OCI-LY3 (cell line): ENCODE measurements at regions not wholly inside any gene's neighbourhood (a gene's known extent, or its start where the extent isn't known, plus 50 kb on each side); places are given as distances from the start of the nearest gene placed in this dataset.

Source experiments
- H2AFZ ChIP-seq: fragments of 200-600, 300-600 bp; shearing (Covaris generic); 2 replicates; pipeline ENCODE4 v1.6.0; 2014; ENCODE audit warnings: antibody characterized with exemption, low read depth, low read length
- H3K27ac ChIP-seq: fragments of 200-600, 300-600 bp; sonication (generic); 2 replicates; pipeline ENCODE4 v1.5.1; 2014; ENCODE audit warnings: mild to moderate bottlenecking, low read length, moderate library complexity, mixed read lengths
- H3K27me3 ChIP-seq: fragments of 200-600, 300-600 bp; sonication (generic); 2 replicates; pipeline ENCODE4 v1.6.1; 2014; ENCODE audit warnings: low read depth, low read length, mixed read lengths
- H3K36me3 ChIP-seq: fragments of 200-600, 300-600 bp; sonication (generic); replicated peaks from 2 replicates; pipeline ENCODE3; 2014; ENCODE audit warnings: low read depth, low read length, mixed read lengths
- H3K4me1 ChIP-seq: fragments of 300-600, 200-600 bp; sonication (generic); 2 replicates; pipeline ENCODE4 v1.6.1; 2014; ENCODE audit warnings: low read length, mixed read lengths
- H3K4me2 ChIP-seq: fragments of 200-600, 300-600 bp; sonication (generic); 2 replicates; pipeline ENCODE4 v1.6.1; 2014; ENCODE audit warnings: low read length, mixed read lengths
- H3K4me3 ChIP-seq: fragments of 300-600, 200-600 bp; sonication (generic); 2 replicates; pipeline ENCODE4 v1.5.1; 2014; ENCODE audit warnings: antibody characterized with exemption, mild to moderate bottlenecking, low read length, moderate library complexity
- H3K79me2 ChIP-seq: fragments of 300-600, 200-600 bp; shearing (Covaris generic); 2 replicates; pipeline ENCODE4 v1.6.1; 2014; ENCODE audit warnings: mild to moderate bottlenecking, low read length, mixed read lengths
- H3K9ac ChIP-seq: fragments of 300-600, 200-600 bp; shearing (Covaris generic); 2 replicates; pipeline ENCODE4 v1.6.0; 2014; ENCODE audit warnings: mild to moderate bottlenecking, low read length, moderate library complexity
- H3K9me3 ChIP-seq: fragments of 200-600, 300-600 bp; shearing (Covaris generic); 2 replicates; pipeline ENCODE4 v1.6.1; 2014; ENCODE audit warnings: low read length, mixed read lengths; ENCODE audit not compliant: insufficient read depth
- H4K20me1 ChIP-seq: fragments of 200-600, 300-600 bp; sonication (generic); 2 replicates; pipeline ENCODE4 v1.6.1; 2016; ENCODE audit warnings: low read length, mixed read lengths; ENCODE audit not compliant: insufficient read depth
- CTCF ChIP-seq: fragments of 200-600, 300-600 bp; sonication (generic); IDR thresholded peaks from 2 replicates; pipeline ENCODE4 v1.5.1; 2014; ENCODE audit warnings: antibody characterized with exemption, low read length, low read depth
- EZH2phosphoT487 ChIP-seq: fragments of 200-600 bp; shearing (Covaris generic); IDR thresholded peaks from 2 replicates; pipeline ENCODE4 v1.6.1; 2018; ENCODE audit warnings: antibody characterized with exemption, mixed run types, low read depth

- no peak overlapping the region for H3K4me2 ChIP-seq
- H3K79me2 ChIP-seq: no peaks in the 10 kb centered on the region
- H3K4me1 ChIP-seq: no peaks in the 10 kb centered on the region
- H4K20me1 ChIP-seq: no peaks in the 10 kb centered on the region
- H3K27me3 ChIP-seq: peaks cover 28% of the 10 kb centered on the region
- no peak overlapping the region for H2AFZ ChIP-seq
- H3K4me3 ChIP-seq: no peak overlapping the region
- no peaks in the 10 kb centered on the region for H3K9me3 ChIP-seq
- no peaks in the 10 kb centered on the region for H3K36me3 ChIP-seq
- H3K9ac ChIP-seq: no peak overlapping the region
- H3K27ac ChIP-seq: no peak overlapping the region
- TF ChIP-seq EZH2phosphoT487: no peak
Measured at GRCh38 chr9:91025856-91026255, 224.2 kb downstream of the SYK start.

- Histone ChIP-seq H2AFZ (no peak overlapping the region), H3K4me1 (no peaks in the 10 kb centered on the region), H3K9ac (no peak overlapping the region), H3K79me2 (no peaks in the 10 kb centered on the region), H3K27ac (no peak overlapping the region), H3K27me3 (peaks cover 28% of the 10 kb centered on the region), H3K36me3 (no peaks in the 10 kb centered on the region), H3K4me2 (no peak overlapping the region), H3K4me3 (no peak overlapping the region), H3K9me3 (no peaks in the 10 kb centered on the region), H4K20me1 (no peaks in the 10 kb centered on the region)
- TF ChIP-seq CTCF (no peak), EZH2phosphoT487 (no peak)
Measured at GRCh38 chr9:91026266-91026665, 224.6 kb downstream of the SYK start.

DNA sequence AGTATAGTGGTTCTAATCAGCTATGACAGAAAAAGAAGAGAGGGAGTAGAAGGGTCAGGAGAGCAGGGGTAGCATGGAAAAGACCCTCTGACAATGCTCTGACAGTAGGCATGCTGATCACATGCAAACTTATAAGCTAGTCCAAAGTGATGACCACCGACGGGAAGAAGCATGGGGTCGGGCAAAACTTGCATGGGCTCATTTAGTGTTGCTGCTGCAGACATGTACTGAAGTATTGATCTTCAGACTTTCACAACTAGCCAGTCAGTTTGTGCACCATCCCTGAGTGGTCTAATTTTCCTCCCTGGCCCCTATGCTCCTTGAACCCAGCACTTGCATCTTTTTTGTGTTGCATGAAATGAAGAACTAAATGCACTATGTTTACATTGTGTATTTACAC, 225.4 kb downstream of the SYK start:
- Histone ChIP-seq H3K9ac (no peak overlapping the region), H2AFZ (no peak overlapping the region), H3K27ac (no peak overlapping the region), H3K79me2 (no peaks in the 10 kb centered on the region), H3K9me3 (no peaks in the 10 kb centered on the region), H3K4me1 (no peaks in the 10 kb centered on the region), H3K4me2 (no peak overlapping the region), H4K20me1 (no peaks in the 10 kb centered on the region), H3K27me3 (peaks cover 34% of the 10 kb centered on the region), H3K4me3 (no peak overlapping the region), H3K36me3 (no peaks in the 10 kb centered on the region)
- no peak for TF ChIP-seq CTCF
- TF ChIP-seq EZH2phosphoT487: no peak

GRCh38 chr9:91028166-91028827, 226.7 kb downstream of the SYK start:
- H3K9ac ChIP-seq: no peak overlapping the region
- no peak for TF ChIP-seq CTCF
- TF ChIP-seq EZH2phosphoT487: no peak
- peaks cover 37% of the 10 kb centered on the region for H3K27me3 ChIP-seq
- H3K27ac ChIP-seq: no peak overlapping the region
- H3K9me3 ChIP-seq: no peaks in the 10 kb centered on the region
- no peaks in the 10 kb centered on the region for H3K4me1 ChIP-seq
- no peaks in the 10 kb centered on the region for H4K20me1 ChIP-seq
- H3K4me3 ChIP-seq: no peak overlapping the region
- H2AFZ ChIP-seq: no peak overlapping the region
- H3K79me2 ChIP-seq: no peaks in the 10 kb centered on the region
- H3K36me3 ChIP-seq: no peaks in the 10 kb centered on the region
- H3K4me2 ChIP-seq: no peak overlapping the region
